ENCODE measurements at regions not wholly inside any gene's neighbourhood (a gene's known extent, or its start where the extent isn't known, plus 50 kb on each side); places are given as distances from the start of the nearest gene placed in this dataset.

GRCh38 chr13:65875031-65875430 lies 1355.1 kb downstream of the PCDH9 start:
- H4K20me1 ChIP-seq (ENCODE audit: insufficient read depth, low read length): no peaks in the 10 kb centered on the region
- TF ChIP-seq, protein P1, sequence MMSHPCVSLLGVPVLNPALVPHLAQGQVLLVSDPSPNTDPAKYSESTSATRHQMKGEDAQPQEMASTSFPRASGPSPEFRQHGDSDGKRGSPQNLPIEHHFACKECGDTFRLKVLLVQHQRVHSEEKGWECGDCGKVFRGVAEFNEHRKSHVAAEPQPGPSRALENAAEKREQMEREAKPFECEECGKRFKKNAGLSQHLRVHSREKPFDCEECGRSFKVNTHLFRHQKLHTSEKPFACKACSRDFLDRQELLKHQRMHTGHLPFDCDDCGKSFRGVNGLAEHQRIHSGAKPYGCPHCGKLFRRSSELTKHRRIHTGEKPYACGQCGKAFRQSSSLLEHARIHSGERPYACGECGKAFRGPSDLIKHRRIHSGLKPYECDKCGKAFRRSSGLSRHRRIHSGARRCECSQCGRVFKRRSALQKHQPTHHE (CRISPR knock-in tag; IDR thresholded peaks at IDR 0.05; ENCODE audit: borderline replicate concordance): no peak
- TF ChIP-seq ZSCAN9 (CRISPR knock-in tag; IDR thresholded peaks at IDR 0.05; ENCODE audit: borderline replicate concordance) (no peak), HOXA9 (CRISPR knock-in tag; IDR thresholded peaks at IDR 0.05; ENCODE audit: borderline replicate concordance) (no peak), HDAC6 (IDR thresholded peaks at IDR 0.05; ENCODE audit: low read depth, low read length) (no peak), U2AF1 (optimal IDR thresholded peaks at IDR 0.05; ENCODE audit: low read depth, low read length) (no peak), CHCHD3 (CRISPR knock-in tag; IDR thresholded peaks at IDR 0.05) (no peak)
- no peaks in the 10 kb centered on the region for H3K27me3 ChIP-seq (ENCODE audit: control insufficient read depth in 1 of 2, insufficient read depth in 2 of 2, low read length in 2 of 2)
- no peaks in the 10 kb centered on the region for H3K4me1 ChIP-seq (ENCODE audit: insufficient read depth, low read length)
- ATAC-seq (no peak), DNase-seq (ENCODE audit: low spot score) (no peak), FAIRE-seq (no peak)
- no TSS peak for BruUV-seq (replicated peaks)
- H2AFZ ChIP-seq (ENCODE audit: low read length): no peak overlapping the region
- no peak overlapping the region for H3K27ac ChIP-seq (ENCODE audit: extremely low read length, insufficient read depth, low read length)
- no peaks in the 10 kb centered on the region for H3K36me3 ChIP-seq (replicated peaks in 1 of 2; ENCODE audit: control insufficient read depth in 1 of 2, insufficient read depth in 2 of 2, low read length in 2 of 2)
- ChIA-PET CTCF (ENCODE audit: low intra/inter-chr PET ratio, low total read pairs) (no interaction called here), POLR2A (no interaction called here)
- H3K79me2 ChIP-seq (ENCODE audit: insufficient read depth, low read length): no peaks in the 10 kb centered on the region
- no peak overlapping the region for H3K9ac ChIP-seq (ENCODE audit: insufficient read depth, low read depth, low read length)
- no peaks in the 10 kb centered on the region; the same call in 1 of the 2 replicates for H3K9me3 ChIP-seq (ENCODE audit: low read length)
- in situ Hi-C loops (cut with HindIII; ENCODE audit: extremely low pct_ligation_motif_present, low pct_unique_long_range_greater_than_20kb): no loop called here
- H3K4me2 ChIP-seq (ENCODE audit: low read depth, low read length): no peak overlapping the region
- intact Hi-C loops (cut with micrococcal nuclease; ENCODE audit: unreplicated experiment): no loop called here
- H3K4me3 ChIP-seq (replicated peaks in 1 of 3; ENCODE audit: insufficient read depth in 1 of 3, low read depth in 2 of 3, low read length in 3 of 3): no peak overlapping the region

- Histone ChIP-seq H3K4me3 (replicated peaks in 1 of 3; ENCODE audit: insufficient read depth in 1 of 3, low read depth in 2 of 3, low read length in 3 of 3) (no peak overlapping the region), H3K9ac (ENCODE audit: insufficient read depth, low read depth, low read length) (no peak overlapping the region), H2AFZ (ENCODE audit: low read length) (no peak overlapping the region), H3K27me3 (ENCODE audit: control insufficient read depth in 1 of 2, insufficient read depth in 2 of 2, low read length in 2 of 2) (no peaks in the 10 kb centered on the region), H3K36me3 (replicated peaks in 1 of 2; ENCODE audit: control insufficient read depth in 1 of 2, insufficient read depth in 2 of 2, low read length in 2 of 2) (no peaks in the 10 kb centered on the region), H4K20me1 (ENCODE audit: insufficient read depth, low read length) (no peaks in the 10 kb centered on the region), H3K79me2 (ENCODE audit: insufficient read depth, low read length) (no peaks in the 10 kb centered on the region), H3K4me2 (ENCODE audit: low read depth, low read length) (no peak overlapping the region), H3K9me3 (ENCODE audit: low read length) (no peaks in the 10 kb centered on the region; the same call in 1 of the 2 replicates), H3K27ac (ENCODE audit: extremely low read length, insufficient read depth, low read length) (no peak overlapping the region), H3K4me1 (ENCODE audit: insufficient read depth, low read length) (no peaks in the 10 kb centered on the region)
- intact Hi-C loops (cut with micrococcal nuclease; ENCODE audit: unreplicated experiment) (no loop called here), in situ Hi-C loops (cut with HindIII; ENCODE audit: extremely low pct_ligation_motif_present, low pct_unique_long_range_greater_than_20kb) (no loop called here)
- no peak for FAIRE-seq
- ATAC-seq: no peak
- no TSS peak for BruUV-seq (replicated peaks)
- DNase-seq (ENCODE audit: low spot score): no peak
- ChIA-PET POLR2A (no interaction called here), CTCF (ENCODE audit: low intra/inter-chr PET ratio, low total read pairs) (no interaction called here)
- TF ChIP-seq SRY (CRISPR knock-in tag; IDR thresholded peaks at IDR 0.05) (no peak), MAFF (IDR thresholded peaks at IDR 0.05; ENCODE audit: low read depth, low read length) (peak; percentile 43; the same call in 1 of the 2 replicates), RARG (CRISPR knock-in tag; IDR thresholded peaks at IDR 0.05; ENCODE audit: low read depth) (no peak), ZNF605 (CRISPR knock-in tag; IDR thresholded peaks at IDR 0.05) (no peak), MAFK (conservative IDR thresholded peaks at IDR 0.05 in 1 of 2, IDR thresholded peaks at IDR 0.05 in 1 of 2; ENCODE audit: low read length in 2 of 2) (peak; percentile 52 to 60; a peak in 3 of 4 replicates), ZBTB25 (CRISPR knock-in tag; IDR thresholded peaks at IDR 0.05) (no peak)
- TF ChIP-seq, protein P2, sequence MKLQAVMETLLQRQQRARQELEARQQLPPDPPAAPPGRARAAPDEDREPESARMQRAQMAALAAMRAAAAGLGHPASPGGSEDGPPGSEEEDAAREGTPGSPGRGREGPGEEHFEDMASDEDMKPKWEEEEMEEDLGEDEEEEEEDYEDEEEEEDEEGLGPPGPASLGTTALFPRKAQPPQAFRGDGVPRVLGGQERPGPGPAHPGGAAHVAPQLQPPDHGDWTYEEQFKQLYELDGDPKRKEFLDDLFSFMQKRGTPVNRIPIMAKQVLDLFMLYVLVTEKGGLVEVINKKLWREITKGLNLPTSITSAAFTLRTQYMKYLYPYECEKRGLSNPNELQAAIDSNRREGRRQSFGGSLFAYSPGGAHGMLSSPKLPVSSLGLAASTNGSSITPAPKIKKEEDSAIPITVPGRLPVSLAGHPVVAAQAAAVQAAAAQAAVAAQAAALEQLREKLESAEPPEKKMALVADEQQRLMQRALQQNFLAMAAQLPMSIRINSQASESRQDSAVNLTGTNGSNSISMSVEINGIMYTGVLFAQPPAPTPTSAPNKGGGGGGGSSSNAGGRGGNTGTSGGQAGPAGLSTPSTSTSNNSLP (IDR thresholded peaks at IDR 0.05; ENCODE audit: low read depth, low read length): no peak
Observed at GRCh38 chr13:65872448-65872847, 1357.7 kb downstream of the PCDH9 start.
